ENCODE measurements at regions not wholly inside any gene's neighbourhood (a gene's known extent, or its start where the extent isn't known, plus 50 kb on each side); places are given as distances from the start of the nearest gene placed in this dataset.

- no peak for TF ChIP-seq CTCF (IDR thresholded peaks at IDR 0.05; ENCODE audit: poor library complexity, severe bottlenecking)
- TF ChIP-seq POLR2AphosphoS5 (IDR thresholded peaks at IDR 0.05), result no peak
- no peak for TF ChIP-seq EP300 (conservative IDR thresholded peaks at IDR 0.05; ENCODE audit: poor library complexity, severe bottlenecking)
- TF ChIP-seq EZH2 (IDR thresholded peaks at IDR 0.05; ENCODE audit: borderline replicate concordance, insufficient read depth, low read length, poor library complexity, severe bottlenecking), result no peak
- TF ChIP-seq MXI1 (conservative IDR thresholded peaks at IDR 0.05; ENCODE audit: poor library complexity, severe bottlenecking), result no peak
- TF ChIP-seq REST (IDR thresholded peaks at IDR 0.05; ENCODE audit: borderline replicate concordance), result no peak
- TF ChIP-seq TAF1 (IDR thresholded peaks at IDR 0.05; ENCODE audit: low read depth), result no peak
- TF ChIP-seq SMC3 (conservative IDR thresholded peaks at IDR 0.05; ENCODE audit: poor library complexity), result no peak
- TF ChIP-seq RAD21 (conservative IDR thresholded peaks at IDR 0.05), result no peak
These were observed 79.3 kb upstream of the GPC6 start for GRCh38 chr13:93147298-93147645.
